HEK293 (cell line): ENCODE measurements at regions not wholly inside any gene's neighbourhood (a gene's known extent, or its start where the extent isn't known, plus 50 kb on each side); places are given as distances from the start of the nearest gene placed in this dataset.

Experiments
- CTCF ChIA-PET: fragments of 350-600 bp; formaldehyde crosslinking; extraction: SDS; loops from one replicate; lab custom pipeline; 2021; ENCODE audit warnings: antibody characterized with exemption; lab: Yijun Ruan, JAX
- POLR2A ChIA-PET: fragments of 300-600 bp; formaldehyde crosslinking; extraction: SDS; loops from one replicate; lab custom pipeline; 2020; ENCODE audit warnings: antibody characterized with exemption, inconsistent platforms; lab: Yijun Ruan, JAX
- H3K27ac ChIP-seq: fragments of 200-500 bp; sonication (Bioruptor generic); 2 replicates; pipeline ENCODE4 v1.5.1; 2014; ENCODE audit warnings: low read depth, low read length, control low read depth, inconsistent platforms; ENCODE audit errors: extremely low read depth
- H3K36me3 ChIP-seq, 2 experiments: fragments of 200-500 bp in 1 of 2; sonication (Bioruptor generic) in 1 of 2; 1 replicate in 1 of 2; 2 replicates in 1 of 2; pipeline ENCODE4 v1.5.1; 2014 to 2017; ENCODE audit warnings: inconsistent platforms in 2 of 2, low read length in 2 of 2; ENCODE audit not compliant: control insufficient read depth in 2 of 2, insufficient read depth in 1 of 2
- H3K4me1 ChIP-seq: fragments of 200-500 bp; sonication (Bioruptor generic); 2 replicates; pipeline ENCODE4 v1.5.1; 2014; ENCODE audit warnings: mild to moderate bottlenecking, low read length, inconsistent platforms; ENCODE audit not compliant: control insufficient read depth, insufficient read depth
- H3K4me3 ChIP-seq: 2 replicates; pipeline ENCODE4 v1.5.1; 2011; ENCODE audit warnings: low read depth, mild to moderate bottlenecking, control low read depth, low read length, moderate library complexity
- H3K9me3 ChIP-seq: fragments of 200-500 bp; sonication (Bioruptor generic); 2 replicates; pipeline ENCODE4 v1.5.1; 2014; ENCODE audit warnings: low read depth, low read length, inconsistent platforms; ENCODE audit not compliant: control insufficient read depth, insufficient read depth
- BCL11A ChIP-seq: fragments of 450-650 bp; formaldehyde crosslinking; IDR thresholded peaks from 2 replicates; pipeline ENCODE4 v1.5.1; 2016; ENCODE audit warnings: low read depth, missing biosample characterization, missing genetic modification characterization
- YY1 ChIP-seq: fragments of 450-650 bp; formaldehyde crosslinking; IDR thresholded peaks from 2 replicates; pipeline ENCODE4 v1.5.1; 2018; ENCODE audit warnings: missing biosample characterization, missing genetic modification characterization
- ZNF157 ChIP-seq: fragments of 450-650 bp; formaldehyde crosslinking; IDR thresholded peaks from 2 replicates; pipeline ENCODE4 v1.5.1; 2016; ENCODE audit warnings: missing biosample characterization, missing genetic modification characterization
- ZNF16 ChIP-seq: fragments of 450-650 bp; formaldehyde crosslinking; IDR thresholded peaks from 2 replicates; pipeline ENCODE4 v1.5.1; 2016; ENCODE audit warnings: low read depth, missing biosample characterization, missing genetic modification characterization
- ZNF394 ChIP-seq: fragments of 450-650 bp; formaldehyde crosslinking; IDR thresholded peaks from 2 replicates; pipeline ENCODE4 v1.5.1; 2016; ENCODE audit warnings: missing biosample characterization, missing genetic modification characterization, mild to moderate bottlenecking, moderate library complexity, borderline replicate concordance
- ZNF76 ChIP-seq: fragments of 450-650 bp; formaldehyde crosslinking; IDR thresholded peaks from 2 replicates; pipeline ENCODE4; 2016; ENCODE audit warnings: low read depth, missing biosample characterization, missing genetic modification characterization, borderline replicate concordance
- ZNF768 ChIP-seq: fragments of 450-650 bp; formaldehyde crosslinking; IDR thresholded peaks from 2 replicates; pipeline ENCODE4 v1.5.1; 2018; ENCODE audit warnings: missing biosample characterization, mild to moderate bottlenecking, missing genetic modification characterization
- ZNF843 ChIP-seq: fragments of 450-650 bp; formaldehyde crosslinking; IDR thresholded peaks from 2 replicates; pipeline ENCODE4 v1.5.1; 2016; ENCODE audit warnings: missing biosample characterization, missing genetic modification characterization
- TF ChIP-seq, protein P1 (sequence below): fragments of 450-650 bp; formaldehyde crosslinking; IDR thresholded peaks from 2 replicates; pipeline ENCODE4 v1.5.1; 2017; ENCODE audit warnings: missing biosample characterization, mild to moderate bottlenecking, missing genetic modification characterization, moderate library complexity
- TF ChIP-seq, protein P2 (sequence below): fragments of 450-650 bp; formaldehyde crosslinking; IDR thresholded peaks from 2 replicates; pipeline ENCODE4; 2016; ENCODE audit warnings: missing biosample characterization, missing genetic modification characterization
- TF ChIP-seq, protein P3 (sequence below): fragments of 450-650 bp; formaldehyde crosslinking; IDR thresholded peaks from 2 replicates; pipeline ENCODE4 v1.5.0; 2017; ENCODE audit warnings: missing biosample characterization, missing genetic modification characterization, borderline replicate concordance
- TF ChIP-seq, protein P4 (sequence below): fragments of 450-650 bp; formaldehyde crosslinking; IDR thresholded peaks from 2 replicates; pipeline ENCODE4 v1.5.1; 2016; ENCODE audit warnings: missing biosample characterization, missing genetic modification characterization
- TF ChIP-seq, protein P5 (sequence below): fragments of 450-650 bp; formaldehyde crosslinking; conservative IDR thresholded peaks from 2 replicates; pipeline ENCODE4 v1.5.1; 2016; ENCODE audit warnings: low read depth, missing biosample characterization, missing genetic modification characterization
- TF ChIP-seq, protein P6 (sequence below): fragments of 450-650 bp; formaldehyde crosslinking; IDR thresholded peaks from 2 replicates; pipeline ENCODE4 v1.5.1; 2016; ENCODE audit warnings: missing biosample characterization, missing genetic modification characterization
- TF ChIP-seq, protein P7 (sequence below): fragments of 450-650 bp; IDR thresholded peaks from 2 replicates; pipeline ENCODE4 v1.5.1; 2018; ENCODE audit warnings: missing biosample characterization, mild to moderate bottlenecking, missing genetic modification characterization

DNA sequence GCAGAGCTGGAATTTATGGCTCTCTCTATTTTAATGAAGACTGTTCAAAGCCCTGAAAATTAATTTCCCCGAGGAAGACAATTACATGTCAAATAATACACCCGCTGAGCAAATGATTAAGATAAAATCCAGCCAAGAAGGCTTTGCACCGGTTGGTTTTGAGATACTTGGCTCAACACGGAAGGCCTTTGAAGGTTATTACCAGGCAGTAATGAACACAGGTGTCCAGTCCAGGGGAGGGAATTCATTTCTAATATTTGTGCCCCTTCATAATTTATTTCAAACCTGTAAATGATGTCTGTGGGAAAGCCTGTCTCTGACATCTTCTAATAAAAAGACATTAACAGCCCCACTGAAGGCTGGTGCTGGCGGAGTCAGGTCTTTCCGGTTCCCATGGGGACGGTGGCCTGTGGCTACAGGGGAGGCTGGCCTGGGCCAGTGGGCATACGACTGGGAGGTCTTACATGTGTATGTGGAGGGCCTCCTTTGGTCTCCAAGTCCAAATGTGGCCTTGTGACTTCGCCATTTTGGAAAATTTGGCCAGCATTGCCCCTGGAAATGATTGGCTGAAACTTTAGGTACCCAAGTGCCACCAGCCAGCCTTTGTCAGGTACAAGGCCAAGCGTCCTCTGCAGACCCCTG, 49.9 kb upstream of the IQSEC1 start:
- no peaks in the 10 kb centered on the region for H3K36me3 ChIP-seq
- H3K4me1 ChIP-seq: no peaks in the 10 kb centered on the region
- ChIA-PET CTCF (interaction anchor here (0.6 kb wide), 1 partner anchor 28 kb away, joined by 5 read pairs; no protein-coding TSS in a partner anchor), POLR2A (interaction anchor here (0.5 kb wide), 1 partner anchor 126 kb away, joined by 3 read pairs; no protein-coding TSS in a partner anchor)
- no peak for TF ChIP-seq ZNF157
- TF ChIP-seq ZNF76 (tag by site-specific recombination): no peak
- TF ChIP-seq, protein P1, sequence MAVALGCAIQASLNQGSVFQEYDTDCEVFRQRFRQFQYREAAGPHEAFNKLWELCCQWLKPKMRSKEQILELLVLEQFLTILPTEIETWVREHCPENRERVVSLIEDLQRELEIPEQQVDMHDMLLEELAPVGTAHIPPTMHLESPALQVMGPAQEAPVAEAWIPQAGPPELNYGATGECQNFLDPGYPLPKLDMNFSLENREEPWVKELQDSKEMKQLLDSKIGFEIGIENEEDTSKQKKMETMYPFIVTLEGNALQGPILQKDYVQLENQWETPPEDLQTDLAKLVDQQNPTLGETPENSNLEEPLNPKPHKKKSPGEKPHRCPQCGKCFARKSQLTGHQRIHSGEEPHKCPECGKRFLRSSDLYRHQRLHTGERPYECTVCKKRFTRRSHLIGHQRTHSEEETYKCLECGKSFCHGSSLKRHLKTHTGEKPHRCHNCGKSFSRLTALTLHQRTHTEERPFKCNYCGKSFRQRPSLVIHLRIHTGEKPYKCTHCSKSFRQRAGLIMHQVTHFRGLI (tag by site-specific recombination): no peak
- TF ChIP-seq ZNF768 (tag by site-specific recombination): no peak
- TF ChIP-seq, protein P2, sequence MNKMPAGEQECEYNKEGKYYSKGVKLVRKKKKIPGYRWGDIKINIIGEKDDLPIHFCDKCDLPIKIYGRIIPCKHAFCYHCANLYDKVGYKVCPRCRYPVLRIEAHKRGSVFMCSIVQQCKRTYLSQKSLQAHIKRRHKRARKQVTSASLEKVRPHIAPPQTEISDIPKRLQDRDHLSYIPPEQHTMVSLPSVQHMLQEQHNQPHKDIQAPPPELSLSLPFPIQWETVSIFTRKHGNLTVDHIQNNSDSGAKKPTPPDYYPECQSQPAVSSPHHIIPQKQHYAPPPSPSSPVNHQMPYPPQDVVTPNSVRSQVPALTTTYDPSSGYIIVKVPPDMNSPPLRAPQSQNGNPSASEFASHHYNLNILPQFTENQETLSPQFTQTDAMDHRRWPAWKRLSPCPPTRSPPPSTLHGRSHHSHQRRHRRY: no peak
- TF ChIP-seq, protein P3, sequence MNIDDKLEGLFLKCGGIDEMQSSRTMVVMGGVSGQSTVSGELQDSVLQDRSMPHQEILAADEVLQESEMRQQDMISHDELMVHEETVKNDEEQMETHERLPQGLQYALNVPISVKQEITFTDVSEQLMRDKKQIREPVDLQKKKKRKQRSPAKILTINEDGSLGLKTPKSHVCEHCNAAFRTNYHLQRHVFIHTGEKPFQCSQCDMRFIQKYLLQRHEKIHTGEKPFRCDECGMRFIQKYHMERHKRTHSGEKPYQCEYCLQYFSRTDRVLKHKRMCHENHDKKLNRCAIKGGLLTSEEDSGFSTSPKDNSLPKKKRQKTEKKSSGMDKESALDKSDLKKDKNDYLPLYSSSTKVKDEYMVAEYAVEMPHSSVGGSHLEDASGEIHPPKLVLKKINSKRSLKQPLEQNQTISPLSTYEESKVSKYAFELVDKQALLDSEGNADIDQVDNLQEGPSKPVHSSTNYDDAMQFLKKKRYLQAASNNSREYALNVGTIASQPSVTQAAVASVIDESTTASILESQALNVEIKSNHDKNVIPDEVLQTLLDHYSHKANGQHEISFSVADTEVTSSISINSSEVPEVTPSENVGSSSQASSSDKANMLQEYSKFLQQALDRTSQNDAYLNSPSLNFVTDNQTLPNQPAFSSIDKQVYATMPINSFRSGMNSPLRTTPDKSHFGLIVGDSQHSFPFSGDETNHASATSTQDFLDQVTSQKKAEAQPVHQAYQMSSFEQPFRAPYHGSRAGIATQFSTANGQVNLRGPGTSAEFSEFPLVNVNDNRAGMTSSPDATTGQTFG (tag by site-specific recombination): no peak
- no peak for TF ChIP-seq ZNF843
- TF ChIP-seq, protein P4, sequence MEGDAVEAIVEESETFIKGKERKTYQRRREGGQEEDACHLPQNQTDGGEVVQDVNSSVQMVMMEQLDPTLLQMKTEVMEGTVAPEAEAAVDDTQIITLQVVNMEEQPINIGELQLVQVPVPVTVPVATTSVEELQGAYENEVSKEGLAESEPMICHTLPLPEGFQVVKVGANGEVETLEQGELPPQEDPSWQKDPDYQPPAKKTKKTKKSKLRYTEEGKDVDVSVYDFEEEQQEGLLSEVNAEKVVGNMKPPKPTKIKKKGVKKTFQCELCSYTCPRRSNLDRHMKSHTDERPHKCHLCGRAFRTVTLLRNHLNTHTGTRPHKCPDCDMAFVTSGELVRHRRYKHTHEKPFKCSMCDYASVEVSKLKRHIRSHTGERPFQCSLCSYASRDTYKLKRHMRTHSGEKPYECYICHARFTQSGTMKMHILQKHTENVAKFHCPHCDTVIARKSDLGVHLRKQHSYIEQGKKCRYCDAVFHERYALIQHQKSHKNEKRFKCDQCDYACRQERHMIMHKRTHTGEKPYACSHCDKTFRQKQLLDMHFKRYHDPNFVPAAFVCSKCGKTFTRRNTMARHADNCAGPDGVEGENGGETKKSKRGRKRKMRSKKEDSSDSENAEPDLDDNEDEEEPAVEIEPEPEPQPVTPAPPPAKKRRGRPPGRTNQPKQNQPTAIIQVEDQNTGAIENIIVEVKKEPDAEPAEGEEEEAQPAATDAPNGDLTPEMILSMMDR (tag by site-specific recombination): no peak
- TF ChIP-seq, protein P5, sequence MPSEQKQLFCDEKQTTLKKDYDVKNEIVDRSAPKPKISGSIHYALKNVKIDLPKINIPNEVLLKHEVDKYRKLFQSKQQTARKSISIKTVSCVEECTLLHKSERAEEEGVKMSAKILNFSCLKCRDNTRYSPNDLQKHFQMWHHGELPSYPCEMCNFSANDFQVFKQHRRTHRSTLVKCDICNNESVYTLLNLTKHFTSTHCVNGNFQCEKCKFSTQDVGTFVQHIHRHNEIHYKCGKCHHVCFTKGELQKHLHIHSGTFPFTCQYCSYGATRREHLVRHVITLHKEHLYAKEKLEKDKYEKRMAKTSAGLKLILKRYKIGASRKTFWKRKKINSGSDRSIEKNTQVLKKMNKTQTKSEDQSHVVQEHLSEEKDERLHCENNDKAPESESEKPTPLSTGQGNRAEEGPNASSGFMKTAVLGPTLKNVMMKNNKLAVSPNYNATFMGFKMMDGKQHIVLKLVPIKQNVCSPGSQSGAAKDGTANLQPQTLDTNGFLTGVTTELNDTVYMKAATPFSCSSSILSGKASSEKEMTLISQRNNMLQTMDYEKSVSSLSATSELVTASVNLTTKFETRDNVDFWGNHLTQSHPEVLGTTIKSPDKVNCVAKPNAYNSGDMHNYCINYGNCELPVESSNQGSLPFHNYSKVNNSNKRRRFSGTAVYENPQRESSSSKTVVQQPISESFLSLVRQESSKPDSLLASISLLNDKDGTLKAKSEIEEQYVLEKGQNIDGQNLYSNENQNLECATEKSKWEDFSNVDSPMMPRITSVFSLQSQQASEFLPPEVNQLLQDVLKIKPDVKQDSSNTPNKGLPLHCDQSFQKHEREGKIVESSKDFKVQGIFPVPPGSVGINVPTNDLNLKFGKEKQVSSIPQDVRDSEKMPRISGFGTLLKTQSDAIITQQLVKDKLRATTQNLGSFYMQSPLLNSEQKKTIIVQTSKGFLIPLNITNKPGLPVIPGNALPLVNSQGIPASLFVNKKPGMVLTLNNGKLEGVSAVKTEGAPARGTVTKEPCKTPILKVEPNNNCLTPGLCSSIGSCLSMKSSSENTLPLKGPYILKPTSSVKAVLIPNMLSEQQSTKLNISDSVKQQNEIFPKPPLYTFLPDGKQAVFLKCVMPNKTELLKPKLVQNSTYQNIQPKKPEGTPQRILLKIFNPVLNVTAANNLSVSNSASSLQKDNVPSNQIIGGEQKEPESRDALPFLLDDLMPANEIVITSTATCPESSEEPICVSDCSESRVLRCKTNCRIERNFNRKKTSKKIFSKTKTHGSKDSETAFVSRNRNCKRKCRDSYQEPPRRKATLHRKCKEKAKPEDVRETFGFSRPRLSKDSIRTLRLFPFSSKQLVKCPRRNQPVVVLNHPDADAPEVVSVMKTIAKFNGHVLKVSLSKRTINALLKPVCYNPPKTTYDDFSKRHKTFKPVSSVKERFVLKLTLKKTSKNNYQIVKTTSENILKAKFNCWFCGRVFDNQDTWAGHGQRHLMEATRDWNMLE (tag by site-specific recombination): no peak
- no peak for TF ChIP-seq BCL11A (tag by site-specific recombination)
- TF ChIP-seq, protein P6, sequence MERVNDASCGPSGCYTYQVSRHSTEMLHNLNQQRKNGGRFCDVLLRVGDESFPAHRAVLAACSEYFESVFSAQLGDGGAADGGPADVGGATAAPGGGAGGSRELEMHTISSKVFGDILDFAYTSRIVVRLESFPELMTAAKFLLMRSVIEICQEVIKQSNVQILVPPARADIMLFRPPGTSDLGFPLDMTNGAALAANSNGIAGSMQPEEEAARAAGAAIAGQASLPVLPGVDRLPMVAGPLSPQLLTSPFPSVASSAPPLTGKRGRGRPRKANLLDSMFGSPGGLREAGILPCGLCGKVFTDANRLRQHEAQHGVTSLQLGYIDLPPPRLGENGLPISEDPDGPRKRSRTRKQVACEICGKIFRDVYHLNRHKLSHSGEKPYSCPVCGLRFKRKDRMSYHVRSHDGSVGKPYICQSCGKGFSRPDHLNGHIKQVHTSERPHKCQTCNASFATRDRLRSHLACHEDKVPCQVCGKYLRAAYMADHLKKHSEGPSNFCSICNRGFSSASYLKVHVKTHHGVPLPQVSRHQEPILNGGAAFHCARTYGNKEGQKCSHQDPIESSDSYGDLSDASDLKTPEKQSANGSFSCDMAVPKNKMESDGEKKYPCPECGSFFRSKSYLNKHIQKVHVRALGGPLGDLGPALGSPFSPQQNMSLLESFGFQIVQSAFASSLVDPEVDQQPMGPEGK (tag by site-specific recombination): no peak
- TF ChIP-seq YY1: no peak
- TF ChIP-seq, protein P7, sequence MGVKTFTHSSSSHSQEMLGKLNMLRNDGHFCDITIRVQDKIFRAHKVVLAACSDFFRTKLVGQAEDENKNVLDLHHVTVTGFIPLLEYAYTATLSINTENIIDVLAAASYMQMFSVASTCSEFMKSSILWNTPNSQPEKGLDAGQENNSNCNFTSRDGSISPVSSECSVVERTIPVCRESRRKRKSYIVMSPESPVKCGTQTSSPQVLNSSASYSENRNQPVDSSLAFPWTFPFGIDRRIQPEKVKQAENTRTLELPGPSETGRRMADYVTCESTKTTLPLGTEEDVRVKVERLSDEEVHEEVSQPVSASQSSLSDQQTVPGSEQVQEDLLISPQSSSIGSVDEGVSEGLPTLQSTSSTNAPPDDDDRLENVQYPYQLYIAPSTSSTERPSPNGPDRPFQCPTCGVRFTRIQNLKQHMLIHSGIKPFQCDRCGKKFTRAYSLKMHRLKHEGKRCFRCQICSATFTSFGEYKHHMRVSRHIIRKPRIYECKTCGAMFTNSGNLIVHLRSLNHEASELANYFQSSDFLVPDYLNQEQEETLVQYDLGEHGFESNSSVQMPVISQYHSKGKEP: no peak
- TF ChIP-seq ZNF394 (tag by site-specific recombination): no peak
- TF ChIP-seq ZNF16: no peak
- no peak overlapping the region for H3K4me3 ChIP-seq
- H3K27ac ChIP-seq: no peak overlapping the region
- no peaks in the 10 kb centered on the region for H3K9me3 ChIP-seq
